ENCODE measurements at regions not wholly inside any gene's neighbourhood (a gene's known extent, or its start where the extent isn't known, plus 50 kb on each side); places are given as distances from the start of the nearest gene placed in this dataset.
"Not testable (repeated sequence)": the region's sequence is repeated elsewhere in the genome, so short reads cannot be mapped to it uniquely, and the experiment has no call there.

- not testable (repeated sequence) for H4K91ac ChIP-seq (ENCODE audit: low read length); H2BK15ac ChIP-seq (ENCODE audit: low read depth, poor library complexity, severe bottlenecking); H3K4me3 ChIP-seq (ENCODE audit: insufficient read depth in 1 of 2, low read depth in 1 of 2, low read length in 2 of 2); H3K4ac ChIP-seq (ENCODE audit: low read depth in 1 of 2, low read length in 2 of 2); H2BK12ac ChIP-seq (ENCODE audit: low read length in 2 of 2); H2BK5ac ChIP-seq (ENCODE audit: low read depth, low read length, poor library complexity, severe bottlenecking); H2AK5ac ChIP-seq (ENCODE audit: low read length, severe bottlenecking); H3K4me2 ChIP-seq (ENCODE audit: low read length, poor library complexity, severe bottlenecking); H3K4me1 ChIP-seq (ENCODE audit: control insufficient read depth, insufficient read depth, low read depth, low read length); H2BK120ac ChIP-seq (ENCODE audit: low read depth, low read length); H3K14ac ChIP-seq (ENCODE audit: low read length in 2 of 2); H3K27me3 ChIP-seq (ENCODE audit: control insufficient read depth in 1 of 2, insufficient read depth in 1 of 2, low read length in 2 of 2); H3K9ac ChIP-seq (ENCODE audit: low read length); H3K23ac ChIP-seq (ENCODE audit: low read length in 2 of 2); H3K18ac ChIP-seq (ENCODE audit: low read depth in 1 of 2, low read length in 2 of 2); H3K27ac ChIP-seq (ENCODE audit: low read length, poor library complexity, severe bottlenecking); H3K9me3 ChIP-seq (ENCODE audit: control insufficient read depth, low read length); H2AFZ ChIP-seq (ENCODE audit: low read depth, low read length); H4K8ac ChIP-seq (ENCODE audit: low read length); DNase-seq; H3K79me1 ChIP-seq (replicated peaks; ENCODE audit: low read length, poor library complexity, severe bottlenecking)
- H3K36me3 ChIP-seq (ENCODE audit: control insufficient read depth in 1 of 2, insufficient read depth in 2 of 2, low read depth in 1 of 2, low read length in 2 of 2) = peaks cover 4 to 11% of the 10 kb centered on the region in 2 experiments
- WGBS = 100% methylated on average over 2 of the region's 13 CpGs
Measured at GRCh38 chr1:189270-189669, 262.2 kb downstream of the OR4F29 start.

GRCh38 chr1:187298-187697 lies 264.2 kb downstream of the OR4F29 start:
- H2AFZ ChIP-seq (ENCODE audit: low read depth, low read length); H4K8ac ChIP-seq (ENCODE audit: low read length); H3K27me3 ChIP-seq (ENCODE audit: control insufficient read depth in 1 of 2, insufficient read depth in 1 of 2, low read length in 2 of 2); H3K4me3 ChIP-seq (ENCODE audit: insufficient read depth in 1 of 2, low read depth in 1 of 2, low read length in 2 of 2); H3K9me3 ChIP-seq (ENCODE audit: control insufficient read depth, low read length); H3K18ac ChIP-seq (ENCODE audit: low read depth in 1 of 2, low read length in 2 of 2); H3K4ac ChIP-seq (ENCODE audit: low read depth in 1 of 2, low read length in 2 of 2); H2BK12ac ChIP-seq (ENCODE audit: low read length in 2 of 2); H3K9ac ChIP-seq (ENCODE audit: low read length); H3K23ac ChIP-seq (ENCODE audit: low read length in 2 of 2); H2BK5ac ChIP-seq (ENCODE audit: low read depth, low read length, poor library complexity, severe bottlenecking); H4K91ac ChIP-seq (ENCODE audit: low read length); H3K79me1 ChIP-seq (replicated peaks; ENCODE audit: low read length, poor library complexity, severe bottlenecking); H3K27ac ChIP-seq (ENCODE audit: low read length, poor library complexity, severe bottlenecking); H3K14ac ChIP-seq (ENCODE audit: low read length in 2 of 2); DNase-seq; H2AK5ac ChIP-seq (ENCODE audit: low read length, severe bottlenecking); H2BK15ac ChIP-seq (ENCODE audit: low read depth, poor library complexity, severe bottlenecking); H2BK120ac ChIP-seq (ENCODE audit: low read depth, low read length); H3K4me1 ChIP-seq (ENCODE audit: control insufficient read depth, insufficient read depth, low read depth, low read length); H3K4me2 ChIP-seq (ENCODE audit: low read length, poor library complexity, severe bottlenecking): not testable (repeated sequence)
- WGBS = no CpG with 5 or more reads among the region's 6 CpGs
- H3K36me3 ChIP-seq (ENCODE audit: control insufficient read depth in 1 of 2, insufficient read depth in 2 of 2, low read depth in 1 of 2, low read length in 2 of 2) = peaks cover 4 to 11% of the 10 kb centered on the region in 2 experiments

GRCh38 chr1:186691-187131 lies 264.8 kb downstream of the OR4F29 start:
- not testable (repeated sequence) for H4K91ac ChIP-seq (ENCODE audit: low read length); H3K4me2 ChIP-seq (ENCODE audit: low read length, poor library complexity, severe bottlenecking); H3K4me3 ChIP-seq (ENCODE audit: insufficient read depth in 1 of 2, low read depth in 1 of 2, low read length in 2 of 2); H3K18ac ChIP-seq (ENCODE audit: low read depth in 1 of 2, low read length in 2 of 2); H3K27ac ChIP-seq (ENCODE audit: low read length, poor library complexity, severe bottlenecking); H3K79me1 ChIP-seq (replicated peaks; ENCODE audit: low read length, poor library complexity, severe bottlenecking); H3K23ac ChIP-seq (ENCODE audit: low read length in 2 of 2); H3K4ac ChIP-seq (ENCODE audit: low read depth in 1 of 2, low read length in 2 of 2); H3K9ac ChIP-seq (ENCODE audit: low read length); H3K27me3 ChIP-seq (ENCODE audit: control insufficient read depth in 1 of 2, insufficient read depth in 1 of 2, low read length in 2 of 2); H3K4me1 ChIP-seq (ENCODE audit: control insufficient read depth, insufficient read depth, low read depth, low read length); H4K8ac ChIP-seq (ENCODE audit: low read length); H2AFZ ChIP-seq (ENCODE audit: low read depth, low read length); H2BK5ac ChIP-seq (ENCODE audit: low read depth, low read length, poor library complexity, severe bottlenecking); H2BK15ac ChIP-seq (ENCODE audit: low read depth, poor library complexity, severe bottlenecking); DNase-seq; H2BK120ac ChIP-seq (ENCODE audit: low read depth, low read length); H2AK5ac ChIP-seq (ENCODE audit: low read length, severe bottlenecking); H3K14ac ChIP-seq (ENCODE audit: low read length in 2 of 2); H3K9me3 ChIP-seq (ENCODE audit: control insufficient read depth, low read length); H2BK12ac ChIP-seq (ENCODE audit: low read length in 2 of 2)
- WGBS = no CpG with 5 or more reads among the region's 2 CpGs
- peaks cover 4 to 11% of the 10 kb centered on the region in 2 experiments for H3K36me3 ChIP-seq (ENCODE audit: control insufficient read depth in 1 of 2, insufficient read depth in 2 of 2, low read depth in 1 of 2, low read length in 2 of 2)

- not testable (repeated sequence) for H3K79me1 ChIP-seq (replicated peaks; ENCODE audit: low read length, poor library complexity, severe bottlenecking); H3K27ac ChIP-seq (ENCODE audit: low read length, poor library complexity, severe bottlenecking)
Measured at GRCh38 chr1:186223-186622, 265.3 kb downstream of the OR4F29 start.

More at GRCh38 chr1:186223-186622, 265.3 kb downstream of the OR4F29 start:
- not testable (repeated sequence) for DNase-seq; H3K9ac ChIP-seq (ENCODE audit: low read length); H2BK15ac ChIP-seq (ENCODE audit: low read depth, poor library complexity, severe bottlenecking); H2AFZ ChIP-seq (ENCODE audit: low read depth, low read length); H2AK5ac ChIP-seq (ENCODE audit: low read length, severe bottlenecking); H2BK120ac ChIP-seq (ENCODE audit: low read depth, low read length); H3K9me3 ChIP-seq (ENCODE audit: control insufficient read depth, low read length); H3K4ac ChIP-seq (ENCODE audit: low read depth in 1 of 2, low read length in 2 of 2); H4K91ac ChIP-seq (ENCODE audit: low read length); H3K4me1 ChIP-seq (ENCODE audit: control insufficient read depth, insufficient read depth, low read depth, low read length); H3K36me3 ChIP-seq (ENCODE audit: control insufficient read depth in 1 of 2, insufficient read depth in 2 of 2, low read depth in 1 of 2, low read length in 2 of 2); H3K4me2 ChIP-seq (ENCODE audit: low read length, poor library complexity, severe bottlenecking); H2BK12ac ChIP-seq (ENCODE audit: low read length in 2 of 2); H3K18ac ChIP-seq (ENCODE audit: low read depth in 1 of 2, low read length in 2 of 2); H2BK5ac ChIP-seq (ENCODE audit: low read depth, low read length, poor library complexity, severe bottlenecking); H3K4me3 ChIP-seq (ENCODE audit: insufficient read depth in 1 of 2, low read depth in 1 of 2, low read length in 2 of 2); H3K23ac ChIP-seq (ENCODE audit: low read length in 2 of 2); H4K8ac ChIP-seq (ENCODE audit: low read length); H3K14ac ChIP-seq (ENCODE audit: low read length in 2 of 2); H3K27me3 ChIP-seq (ENCODE audit: control insufficient read depth in 1 of 2, insufficient read depth in 1 of 2, low read length in 2 of 2)
- no CpG with 5 or more reads among the region's 15 CpGs for WGBS

Measured in mesenchymal stem cell (in vitro differentiated cells and primary cell).